Mucosa of gallbladder (tissue), 1 donor: ENCODE measurements at regions not wholly inside any gene's neighbourhood (a gene's known extent, or its start where the extent isn't known, plus 50 kb on each side); places are given as distances from the start of the nearest gene placed in this dataset.

Experiments
- DNase-seq: peaks from one replicate; pipeline ENCODE4 v3.0.0-alpha.2; 2020; ENCODE audit warnings: low spot score
- donor health status: DM: no; HTN: no; CAD: no.

DNA sequence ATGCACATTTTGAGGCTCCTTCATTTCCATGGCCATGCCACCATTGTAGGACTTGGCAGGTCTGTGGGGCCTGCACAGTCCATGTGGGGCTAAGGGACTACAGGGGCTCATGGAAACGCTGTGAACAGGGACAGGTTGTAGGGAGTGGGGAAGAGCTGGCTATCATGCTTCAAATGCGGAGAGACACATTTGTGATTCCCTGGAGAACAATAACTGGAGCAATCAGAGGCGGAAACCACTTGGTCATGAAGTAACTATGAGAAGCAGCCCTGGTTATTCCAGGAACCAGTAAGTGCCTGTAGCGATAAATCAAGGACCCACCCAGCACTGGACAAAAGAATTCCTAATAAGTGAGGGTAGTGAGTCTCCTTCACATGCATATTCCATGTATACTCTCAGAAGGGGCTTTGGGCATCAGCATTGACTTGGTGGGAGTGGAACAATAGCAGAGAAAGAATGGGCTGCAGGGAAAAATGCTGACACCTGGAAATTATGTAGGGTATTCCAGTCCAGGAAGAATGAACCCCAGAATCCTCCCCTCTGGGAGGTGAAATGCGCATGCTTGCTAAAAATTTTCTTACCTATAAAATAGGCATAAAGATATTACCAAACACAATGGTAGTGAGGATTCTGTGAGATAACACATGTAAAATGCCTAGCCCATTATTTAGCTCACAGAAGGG, 251.4 kb upstream of the ROPN1 start:
- no peak for DNase-seq

DNA sequence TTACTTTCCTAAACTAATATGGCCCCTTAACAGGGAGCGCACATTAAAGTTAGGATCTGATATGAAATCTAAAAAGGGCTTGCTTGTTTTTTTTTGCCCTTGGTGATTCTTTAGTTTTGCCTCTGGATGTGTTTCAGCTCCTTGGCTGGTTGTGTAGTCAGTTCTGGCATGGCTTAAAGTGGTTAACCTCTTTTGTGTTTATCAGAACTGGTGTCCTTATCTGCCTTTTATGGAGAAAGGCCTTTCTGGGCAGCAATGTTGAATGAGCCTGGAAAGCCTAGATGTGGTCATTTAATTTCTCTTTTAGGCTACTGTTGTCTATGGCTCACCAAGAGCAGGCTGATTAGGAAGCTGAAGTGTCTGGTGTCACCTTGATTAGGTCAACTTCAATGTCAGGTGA, 254.5 kb upstream of the ROPN1 start:
- DNase-seq, result no peak

DNA sequence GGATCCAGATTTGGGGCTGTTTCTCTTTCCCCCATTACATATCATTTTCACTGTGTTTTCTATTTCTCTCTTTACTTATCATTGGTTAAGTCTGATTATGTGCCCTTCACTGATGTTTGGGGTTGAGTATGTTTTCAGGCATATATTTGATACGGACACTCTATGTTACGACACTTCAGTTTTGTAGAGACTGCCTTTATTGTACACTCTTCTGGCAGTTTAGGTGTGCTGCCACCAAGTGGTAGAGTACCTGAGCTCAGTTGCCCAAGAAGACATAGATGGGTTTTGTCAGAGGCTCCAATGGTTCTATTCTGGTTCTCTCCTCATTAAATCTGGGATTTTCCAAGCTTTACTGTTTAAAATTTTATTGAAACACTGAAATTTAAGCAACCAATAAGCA, 255.0 kb upstream of the ROPN1 start:
- peak; percentile 18 for DNase-seq

DNA sequence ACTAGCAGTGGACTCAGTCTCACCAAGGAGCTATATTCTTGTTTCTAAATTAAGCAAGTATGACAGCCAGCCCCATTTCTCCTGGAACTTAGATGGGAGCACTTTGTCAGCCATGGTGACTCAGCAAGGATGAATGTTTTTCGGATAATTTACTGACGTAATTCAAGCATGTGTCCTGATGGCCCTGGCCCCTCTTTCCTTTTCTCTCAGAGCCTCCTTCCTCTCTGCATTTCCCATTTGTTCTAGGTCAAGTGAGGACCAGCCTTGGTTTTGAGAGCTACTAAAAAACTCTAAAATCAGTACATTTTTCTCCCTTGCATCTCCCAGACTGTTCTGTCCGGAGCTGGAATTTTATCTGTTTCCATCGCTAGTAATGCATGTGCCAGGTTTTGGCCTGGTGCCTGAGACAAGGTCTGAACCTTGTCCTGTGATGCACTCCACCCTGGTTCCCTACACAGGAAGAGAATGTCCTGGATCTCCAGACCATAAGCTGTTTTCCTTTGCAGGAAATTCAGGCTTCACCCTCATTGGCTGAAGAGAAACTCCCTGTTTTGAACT, 256.6 kb upstream of the ROPN1 start:
- DNase-seq, result peak; percentile 78

DNA sequence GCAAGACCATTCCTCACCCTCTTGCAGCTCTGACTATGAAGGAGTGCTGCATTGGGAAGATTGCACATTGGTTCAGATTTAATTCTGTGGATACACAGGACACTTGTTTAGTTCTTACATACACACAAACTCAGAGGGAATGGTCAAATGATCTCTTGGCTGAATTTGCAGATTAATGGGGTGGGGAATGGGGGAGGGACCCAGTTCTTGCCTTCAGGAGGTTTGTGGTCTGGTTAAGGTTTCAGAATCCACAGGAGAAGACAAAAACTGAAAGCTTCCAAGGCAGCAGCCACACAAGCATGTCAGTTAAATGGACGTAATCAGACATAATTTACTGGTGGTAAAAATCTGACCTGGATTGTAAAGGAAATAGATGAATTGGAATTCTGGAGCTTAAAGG, 257.1 kb upstream of the ROPN1 start:
- DNase-seq, result no peak

DNA sequence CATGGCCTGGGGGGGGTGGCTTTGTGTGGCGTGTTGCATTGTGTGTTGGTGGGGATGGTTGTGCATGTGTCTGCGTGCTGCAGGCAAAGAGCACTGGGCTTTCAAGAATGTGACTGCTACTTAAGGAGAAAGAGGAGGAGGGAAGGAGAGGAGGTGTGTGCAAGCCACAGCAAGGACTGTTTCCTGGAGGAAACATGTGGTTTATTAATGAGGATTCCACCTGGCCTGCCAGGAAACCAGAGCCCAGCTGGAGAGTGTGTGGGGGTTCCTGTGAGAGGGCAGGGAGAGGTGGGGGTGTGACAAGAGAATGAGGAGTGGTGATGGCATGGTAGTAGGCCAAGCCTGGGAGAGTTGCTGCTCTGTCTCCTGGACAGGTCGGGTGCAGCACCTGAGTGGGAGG, 258.1 kb upstream of the ROPN1 start:
- DNase-seq, result no peak

DNA sequence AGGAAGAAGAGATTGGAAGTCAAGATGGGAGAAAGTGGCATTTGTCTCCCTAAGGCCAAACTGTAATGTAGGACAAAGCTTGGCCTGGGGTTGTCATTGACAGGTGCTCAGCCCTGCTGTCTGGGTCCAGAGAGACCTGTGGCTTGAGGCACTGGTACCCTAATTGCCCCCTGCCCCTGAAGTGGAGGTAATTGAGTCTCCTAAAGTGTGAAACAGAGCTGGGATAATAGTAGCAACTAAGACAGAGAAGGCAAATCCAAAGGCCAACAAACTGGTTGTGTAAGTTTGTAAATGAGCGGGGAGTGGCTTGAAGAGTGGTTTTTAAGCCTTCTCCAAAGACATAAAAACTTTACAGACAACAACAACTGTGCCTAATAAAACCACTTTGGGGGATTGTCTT, 264.2 kb upstream of the ROPN1 start:
- DNase-seq, result no peak

DNA sequence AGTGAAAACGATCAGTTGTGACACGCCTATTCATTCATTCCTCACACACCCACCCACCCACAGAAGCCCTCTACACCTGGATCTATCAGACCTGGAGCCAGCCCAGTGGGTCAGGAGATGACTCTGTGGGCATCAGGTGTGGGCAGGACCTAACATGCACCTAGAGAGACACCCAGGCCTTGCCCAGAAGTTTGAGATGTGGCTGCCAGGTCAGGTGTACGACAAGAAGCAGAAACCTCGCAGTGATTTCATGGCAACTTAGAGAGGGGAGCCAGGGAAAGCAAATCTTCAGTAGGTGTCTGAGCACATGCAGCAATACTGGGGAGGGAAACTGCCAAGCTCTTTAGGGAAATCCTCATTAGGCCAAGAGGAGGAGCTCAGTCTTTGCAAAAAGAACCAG, 264.7 kb upstream of the ROPN1 start:
- no peak for DNase-seq

DNA sequence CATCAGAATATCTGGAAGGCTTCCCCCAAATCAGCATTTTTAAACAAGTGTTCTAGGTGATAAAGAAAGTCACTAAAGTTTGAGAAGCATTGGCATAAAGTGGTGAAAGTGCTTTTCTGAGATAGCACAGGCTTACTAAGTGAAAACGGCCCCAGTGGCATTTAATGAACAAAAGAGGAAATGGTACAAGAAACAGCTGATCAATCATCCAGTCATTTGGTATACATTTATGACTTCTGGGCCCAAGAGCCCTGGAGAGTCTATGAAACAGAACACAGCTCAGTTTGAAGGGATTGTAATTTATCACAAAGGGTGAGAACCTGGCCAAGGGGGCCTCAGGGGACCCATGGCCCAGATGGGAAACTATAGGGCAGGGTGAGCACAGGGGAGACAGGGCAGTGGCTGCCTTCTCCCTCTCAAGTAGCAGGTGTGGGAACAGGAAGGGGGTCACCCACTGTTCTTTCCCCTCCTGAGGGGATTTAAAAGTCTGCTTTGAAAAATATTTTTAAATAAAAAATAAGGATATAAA, 265.5 kb upstream of the ROPN1 start:
- no peak for DNase-seq

DNA sequence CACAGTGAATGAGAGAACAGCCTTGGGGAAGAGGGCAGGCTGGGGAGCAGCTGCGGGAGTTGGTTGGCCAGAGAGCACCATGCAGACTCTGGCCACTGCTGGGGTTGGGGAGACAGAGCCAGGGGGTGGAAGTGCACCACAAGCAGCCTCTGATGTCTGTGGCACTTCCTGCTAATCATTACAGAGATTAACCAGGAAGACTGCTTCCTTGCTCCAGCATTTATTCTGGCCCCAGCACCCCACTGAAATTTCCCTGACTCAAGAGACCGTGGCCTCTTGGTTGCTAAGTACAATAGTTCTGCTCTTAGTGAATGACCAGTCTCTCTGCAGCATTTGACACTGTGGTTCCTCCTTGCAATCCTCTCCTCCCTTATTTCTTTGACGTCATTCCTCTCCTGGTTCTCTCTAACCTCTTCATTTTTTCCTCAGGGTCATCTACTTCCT, 266.2 kb upstream of the ROPN1 start:
- DNase-seq, result peak; percentile 18

DNA sequence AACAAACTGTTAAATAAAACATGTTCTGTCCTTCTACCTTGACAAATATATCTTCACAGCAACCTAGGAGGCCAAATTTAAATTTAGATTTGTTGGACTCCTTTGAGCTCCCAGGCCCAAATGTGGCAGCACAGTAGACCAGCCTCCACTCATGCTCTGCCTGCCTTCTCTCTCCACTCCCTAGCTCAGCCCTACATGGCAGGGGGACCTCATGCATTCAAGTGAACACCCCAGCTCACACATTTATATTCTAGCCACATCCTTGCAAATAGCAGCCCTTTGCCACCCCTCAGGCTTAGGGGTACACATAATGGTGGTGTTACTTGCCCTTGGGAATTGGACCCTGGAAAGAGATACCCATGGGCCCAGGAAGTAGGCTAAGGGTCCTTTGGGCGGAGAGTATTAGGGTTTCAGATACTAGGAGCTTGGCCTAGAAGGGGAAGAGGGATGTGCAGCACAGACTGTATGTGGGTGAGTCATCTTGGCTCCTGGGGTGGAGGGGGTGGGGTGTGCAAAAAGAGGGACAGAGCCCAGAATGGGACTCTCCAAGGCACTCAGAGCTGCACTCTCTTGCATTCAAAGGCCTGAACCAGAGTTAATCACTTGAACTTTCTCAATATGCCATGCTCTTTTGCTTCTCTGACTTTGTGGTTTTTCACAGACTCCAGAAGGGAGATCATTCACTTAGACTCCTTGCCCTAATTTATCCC, 268.4 kb upstream of the ROPN1 start:
- no peak for DNase-seq

DNA sequence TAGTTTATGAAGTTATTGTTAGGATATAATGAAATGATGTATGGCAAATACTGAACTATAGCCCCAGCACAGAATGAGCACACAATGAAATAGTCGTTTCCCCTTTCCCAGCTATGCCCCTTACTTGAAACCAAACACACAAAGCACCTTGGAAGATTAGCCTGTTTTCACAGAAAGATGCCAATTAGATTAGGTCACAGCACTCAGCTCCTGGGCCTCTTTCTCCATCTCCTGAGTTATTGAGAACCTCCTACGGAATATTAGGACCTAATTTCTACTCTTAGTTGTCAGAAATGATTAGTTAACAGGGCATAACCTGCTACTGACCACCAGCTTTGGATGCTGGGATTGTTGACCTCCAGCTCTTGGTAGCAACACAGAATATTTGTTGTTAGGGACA, 269.4 kb upstream of the ROPN1 start:
- DNase-seq, result no peak

DNA sequence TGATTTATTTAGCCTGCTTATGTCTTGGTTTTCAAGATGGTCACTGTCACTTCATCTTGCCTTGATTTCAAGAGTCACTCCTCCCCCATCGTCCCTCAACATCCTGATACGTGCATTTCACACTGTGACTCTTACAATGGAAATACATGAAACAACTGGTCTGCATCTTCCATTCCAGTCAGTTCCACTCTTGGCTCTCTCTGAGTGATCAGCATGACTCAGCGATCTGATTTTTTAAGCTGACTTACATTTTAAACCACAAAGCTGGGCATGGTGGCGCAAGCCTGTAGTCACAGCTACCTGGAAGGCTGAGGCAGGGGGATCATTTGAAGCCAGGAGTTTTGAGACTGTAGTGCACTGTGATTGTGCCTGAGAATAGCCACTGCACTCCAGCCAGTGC, 271.2 kb upstream of the ROPN1 start:
- DNase-seq, result no peak

DNA sequence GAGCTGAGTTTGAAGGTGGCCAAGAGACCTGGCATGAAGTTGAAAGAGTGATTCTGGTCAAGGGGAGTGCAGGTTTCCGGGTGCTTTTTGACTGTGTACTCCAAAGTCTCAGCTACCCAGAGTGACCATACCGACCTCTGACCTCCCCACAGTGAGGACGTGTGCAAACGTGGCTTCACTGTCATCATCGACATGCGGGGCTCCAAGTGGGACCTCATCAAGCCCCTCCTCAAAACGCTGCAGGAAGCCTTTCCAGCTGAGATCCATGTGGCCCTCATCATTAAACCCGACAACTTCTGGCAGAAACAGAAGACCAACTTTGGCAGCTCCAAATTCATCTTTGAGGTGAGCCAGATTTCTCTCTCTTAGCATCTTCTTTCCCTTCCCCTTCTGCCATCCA, 272.4 kb upstream of the ROPN1 start:
- no peak for DNase-seq

DNA sequence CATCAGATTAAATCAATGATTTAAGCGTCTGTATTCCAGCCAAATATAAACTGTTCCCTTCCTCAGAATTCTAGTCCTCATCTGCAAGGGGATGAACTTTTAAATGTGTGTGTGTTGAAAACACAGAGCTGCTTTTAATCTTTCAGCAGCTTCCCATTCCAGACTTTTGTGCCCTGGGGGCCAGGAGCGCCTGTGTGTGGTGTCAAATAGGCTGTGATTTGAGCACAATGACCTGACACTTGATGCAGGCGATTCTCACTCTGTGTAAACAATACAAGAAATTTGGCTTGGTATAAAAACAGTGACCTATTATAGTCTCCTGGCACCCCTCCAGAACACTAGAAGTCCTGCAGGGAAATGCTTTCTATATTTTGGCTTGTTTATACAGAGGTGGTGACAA, 274.6 kb upstream of the ROPN1 start:
- no peak for DNase-seq

DNA sequence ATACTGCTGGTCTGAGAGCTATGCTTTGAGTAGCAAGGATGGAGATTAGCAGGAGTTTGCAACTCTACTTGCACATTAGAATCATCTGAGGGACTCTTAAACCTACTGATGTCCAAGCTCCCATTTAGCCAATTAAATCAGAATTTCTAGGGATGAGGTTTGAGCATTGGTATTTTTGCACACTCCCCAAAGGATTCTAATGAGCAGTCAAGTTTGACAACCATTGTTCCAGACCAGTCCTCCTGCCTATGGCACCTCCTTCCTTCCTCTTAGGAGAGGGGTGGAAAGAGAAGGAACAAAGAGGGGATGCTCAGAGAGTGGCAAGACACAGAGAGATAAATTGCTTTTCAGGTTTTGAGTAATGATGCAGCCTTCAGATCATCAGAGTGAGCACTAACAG, 275.5 kb upstream of the ROPN1 start:
- no peak for DNase-seq

DNA sequence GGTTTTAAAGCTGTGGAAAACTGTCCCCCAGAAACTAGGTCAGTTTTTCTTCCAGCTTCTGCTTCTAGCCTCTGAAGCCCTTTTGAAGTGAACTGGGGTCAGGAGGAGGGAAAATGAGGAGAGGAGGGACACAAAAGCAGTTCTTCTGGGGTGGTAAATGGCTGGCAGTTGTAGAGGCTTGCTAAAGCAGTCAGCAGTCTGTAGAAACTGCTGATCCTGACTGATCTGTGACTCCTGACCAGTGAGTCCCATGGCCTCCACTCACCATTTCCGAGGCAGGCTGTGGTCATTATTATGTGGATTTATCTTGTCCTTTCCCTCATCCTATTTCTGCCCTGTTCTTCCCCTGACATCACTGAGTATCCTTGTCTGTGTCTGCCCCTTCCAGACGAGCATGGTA, 276.4 kb upstream of the ROPN1 start:
- DNase-seq, result no peak

DNA sequence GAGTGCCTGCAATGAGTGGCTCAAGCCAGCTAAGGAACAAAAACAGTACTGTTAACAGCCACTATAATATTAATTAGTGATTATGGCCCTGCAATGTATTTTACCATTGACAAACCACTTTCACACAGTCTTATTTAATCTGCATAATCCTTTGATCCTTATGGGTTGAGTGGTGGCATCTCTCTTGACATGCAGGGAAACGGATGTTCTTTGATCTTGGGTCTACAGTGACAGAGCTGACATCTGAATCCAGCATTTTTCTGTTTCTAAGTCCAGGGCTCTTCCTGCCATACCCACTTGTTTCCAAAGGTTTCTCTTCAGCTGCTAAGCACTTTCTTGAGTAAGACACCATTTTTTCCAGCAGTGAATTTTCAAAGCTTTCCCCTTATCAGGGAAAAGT, 277.7 kb upstream of the ROPN1 start:
- DNase-seq, result no peak

DNA sequence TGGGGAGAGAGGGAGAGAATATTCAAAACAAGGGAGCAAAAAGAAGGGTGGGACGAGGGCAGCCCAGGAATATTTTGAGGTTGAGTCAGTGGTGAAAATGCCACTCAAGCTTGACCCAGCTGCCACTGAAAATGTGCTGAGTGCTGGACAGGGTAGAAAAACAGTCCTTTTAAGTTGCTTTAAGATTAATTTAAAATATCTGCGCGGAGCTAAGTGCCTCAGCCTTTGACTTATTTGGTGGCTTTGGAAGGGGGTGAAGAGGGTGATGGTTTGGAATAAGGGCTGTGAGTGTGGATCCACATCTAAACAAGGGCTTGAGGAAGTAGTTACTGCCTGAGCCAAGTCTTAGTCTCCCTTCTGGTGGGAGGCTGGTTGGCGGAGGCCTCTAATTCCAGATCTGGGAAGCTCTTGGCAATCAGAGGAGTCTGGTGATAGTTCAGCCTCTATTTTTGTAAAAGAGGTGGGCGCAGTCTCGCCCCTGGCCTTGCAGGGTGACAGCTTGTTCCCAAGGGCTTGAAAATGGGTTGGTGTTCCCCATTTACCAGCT, 280.8 kb upstream of the ROPN1 start:
- DNase-seq, result no peak

DNA sequence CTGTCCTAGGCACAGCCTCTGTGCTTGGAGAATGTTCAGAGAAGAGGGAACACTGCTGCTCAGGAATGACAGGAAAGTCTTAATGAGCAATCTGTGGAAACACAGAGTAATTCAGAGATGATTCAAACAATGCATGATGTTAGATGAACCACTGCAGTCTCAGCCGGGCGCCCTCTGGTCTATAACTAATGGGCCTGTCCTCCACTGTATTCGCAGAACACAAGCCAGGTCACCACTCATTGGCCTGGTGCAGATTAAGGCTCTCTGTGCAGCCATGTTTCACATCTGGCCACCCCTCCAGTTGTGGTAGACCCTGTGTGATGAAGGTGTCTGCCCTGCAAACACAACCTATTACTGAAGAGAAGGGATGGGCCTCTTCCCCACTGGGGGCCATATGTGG, 281.7 kb upstream of the ROPN1 start:
- no peak for DNase-seq

DNA sequence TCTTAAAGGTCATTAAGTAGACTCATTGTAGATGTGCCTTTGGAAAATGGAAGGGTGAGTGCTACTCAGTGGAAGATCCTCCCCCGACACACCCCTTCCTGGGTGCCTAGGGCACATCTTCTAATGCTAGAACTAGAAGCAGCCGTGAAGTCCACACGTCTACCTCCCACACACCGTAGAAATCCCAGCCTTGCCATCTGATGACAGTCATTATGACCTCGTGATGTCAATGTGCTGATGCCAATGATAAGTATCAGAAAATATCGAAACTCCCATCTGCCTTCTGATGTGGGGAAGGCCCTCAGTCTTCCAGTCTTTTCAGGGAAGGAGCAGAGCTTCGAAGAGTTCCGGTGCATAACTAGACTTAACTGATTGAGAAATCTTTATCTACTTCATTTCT, 282.1 kb upstream of the ROPN1 start:
- no peak for DNase-seq

DNA sequence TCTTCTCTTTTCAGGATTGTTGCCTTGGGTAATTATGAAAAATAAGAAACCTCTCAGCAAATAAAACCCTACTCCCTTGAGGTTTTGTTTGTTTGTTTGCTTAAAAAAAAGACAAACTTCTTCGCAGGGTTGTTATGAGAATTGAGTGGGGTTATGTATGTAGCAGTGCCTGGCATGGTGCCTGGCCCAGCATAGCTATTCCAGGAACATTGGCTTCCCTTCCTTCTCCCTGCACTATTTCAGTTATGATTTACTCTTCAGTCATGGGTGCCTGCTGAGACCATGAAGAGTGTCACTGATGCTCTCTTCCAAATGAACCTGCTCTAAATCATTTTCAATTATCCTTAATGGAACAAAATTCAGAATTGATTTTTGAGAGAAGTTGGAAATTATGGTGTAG, 283.5 kb upstream of the ROPN1 start:
- no peak for DNase-seq

DNA sequence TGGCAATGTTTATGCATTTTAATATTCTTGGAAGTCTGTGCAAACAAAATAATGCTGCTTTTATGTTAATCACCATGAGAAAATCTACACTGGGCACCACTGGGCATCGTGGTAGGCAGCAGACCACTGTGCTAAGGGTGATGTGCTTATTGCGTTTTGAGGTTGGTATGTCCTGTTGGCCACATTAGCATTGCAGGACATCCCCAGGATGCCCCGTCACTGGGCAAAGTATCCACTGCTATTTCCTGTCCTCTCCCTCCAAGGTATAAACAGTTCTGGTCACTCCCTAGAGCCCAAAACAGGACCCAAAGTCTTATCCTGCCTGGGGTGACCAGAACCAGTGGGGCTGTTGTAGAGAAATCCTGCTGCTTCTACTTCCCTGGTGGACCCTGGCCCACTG, 284.2 kb upstream of the ROPN1 start:
- DNase-seq, result no peak
